H1 (cell line): ENCODE measurements at regions not wholly inside any gene's neighbourhood (a gene's known extent, or its start where the extent isn't known, plus 50 kb on each side); places are given as distances from the start of the nearest gene placed in this dataset.

Experiments used
- CTCF ChIA-PET: fragments of 300-600 bp; sonication (Branson Sonifier 250); formaldehyde crosslinking; loops from one replicate; lab custom pipeline; 2021; ENCODE audit not compliant: partially characterized antibody; lab: Charles Lee
- POLR2A ChIA-PET: fragments of 300-600 bp; sonication (Branson Sonifier 250); formaldehyde crosslinking; loops from one replicate; lab custom pipeline; 2021; ENCODE audit warnings: inconsistent platforms; ENCODE audit not compliant: partially characterized antibody; lab: Charles Lee
- DNase-seq, 2 experiments: peaks; one replicate each; pipeline versions ENCODE4 v3.0.0 to v3.0.0-alpha.2; 2010 to 2022; ENCODE audit warnings: low spot score in 2 of 2, low read depth in 1 of 2, mixed read lengths in 1 of 2
- FAIRE-seq: peaks from 2 replicates; lab custom pipeline; 2011; peaks lifted over from hg19 to GRCh38; lab: Jason Lieb, UNC
- H2AFZ ChIP-seq: 2 replicates; pipeline ENCODE4 v1.8.1; 2012; ENCODE audit warnings: low read length, inconsistent platforms
- H2AK5ac ChIP-seq: 2 replicates; pipeline ENCODE4 v1.6.1; 2013; ENCODE audit warnings: low read depth, low read length
- H2BK120ac ChIP-seq: replicated peaks from 2 replicates; pipeline ENCODE3; 2013; ENCODE audit warnings: low read depth, low read length, inconsistent platforms
- H2BK12ac ChIP-seq: 2 replicates; pipeline ENCODE4 v1.6.1; 2013; ENCODE audit warnings: low read depth, low read length
- H2BK15ac ChIP-seq: 2 replicates; pipeline ENCODE4 v1.6.1; 2013; ENCODE audit warnings: low read length
- H2BK20ac ChIP-seq: 2 replicates; pipeline ENCODE4 v1.6.1; 2013; ENCODE audit warnings: low read length
- H2BK5ac ChIP-seq: 2 replicates; pipeline ENCODE4 v1.6.1; 2013; ENCODE audit warnings: low read depth, low read length
- H3K14ac ChIP-seq: 2 replicates; pipeline ENCODE4 v1.6.1; 2013; ENCODE audit warnings: inconsistent platforms; ENCODE audit not compliant: insufficient read length
- H3K18ac ChIP-seq: 2 replicates; pipeline ENCODE4 v1.6.1; 2013; ENCODE audit warnings: low read length; ENCODE audit errors: extremely low read depth
- H3K23ac ChIP-seq: 2 replicates; pipeline ENCODE4 v1.6.1; 2013; ENCODE audit warnings: inconsistent platforms; ENCODE audit not compliant: insufficient read length
- H3K23me2 ChIP-seq: 2 replicates; pipeline ENCODE4 v1.6.1; 2013; ENCODE audit warnings: low read depth, low read length
- H3K27ac ChIP-seq: 2 replicates; pipeline ENCODE4 v1.6.1; 2011; ENCODE audit warnings: low read depth, low read length, inconsistent platforms
- H3K27me3 ChIP-seq, 4 experiments: replicated peaks in 1 of 4; 1 replicate in 1 of 4; 2 replicates in 3 of 4; pipeline versions ENCODE4 v1.6.1 to v1.8.1; 2011 to 2013; ENCODE audit warnings: low read length in 3 of 4, mild to moderate bottlenecking in 3 of 4, inconsistent platforms in 2 of 4, mixed read lengths in 2 of 4, moderate library complexity in 1 of 4; ENCODE audit not compliant: control insufficient read depth in 3 of 4, insufficient read depth in 3 of 4; ENCODE audit errors: extremely low read depth in 1 of 4
- H3K36me3 ChIP-seq, 4 experiments: 2 replicates each; pipeline versions ENCODE4 v1.6.1 to v1.8.1; 2011 to 2013; ENCODE audit warnings: mild to moderate bottlenecking in 4 of 4, low read length in 3 of 4, moderate library complexity in 2 of 4, control low read depth in 1 of 4, inconsistent platforms in 1 of 4; ENCODE audit not compliant: insufficient read depth in 4 of 4, control insufficient read depth in 2 of 4
- H3K4ac ChIP-seq: replicated peaks from 2 replicates; pipeline ENCODE3; 2013; ENCODE audit warnings: low read length, low read depth, mixed read lengths, inconsistent platforms; ENCODE audit not compliant: insufficient read length
- H3K4me1 ChIP-seq, 4 experiments: replicated peaks in 1 of 4; 1 replicate in 1 of 4; 2 replicates in 3 of 4; pipeline versions ENCODE4 v1.6.1 to v1.8.1; 2011 to 2013; ENCODE audit warnings: low read length in 3 of 4, inconsistent platforms in 2 of 4, mixed read lengths in 1 of 4; ENCODE audit not compliant: insufficient read depth in 4 of 4, control insufficient read depth in 3 of 4
- H3K4me2 ChIP-seq, 2 experiments: 2 replicates each; pipeline versions ENCODE4 v1.6.1 to v1.8.1; 2011 to 2013; ENCODE audit warnings: low read depth in 2 of 2, low read length in 2 of 2, control low read depth in 1 of 2, inconsistent platforms in 1 of 2, mild to moderate bottlenecking in 1 of 2; ENCODE audit not compliant: insufficient read depth in 1 of 2
- H3K4me3 ChIP-seq, 4 experiments: fragments of 200-600, 300-600 bp in 1 of 4; sonication (generic), shearing (Covaris generic), sonication (Bioruptor Twin) in 1 of 4; 2 replicates each; pipeline versions ENCODE4 v1.5.1 to v1.8.1; 2011 to 2016; ENCODE audit warnings: low read length in 4 of 4, low read depth in 3 of 4, control low read depth in 2 of 4, inconsistent platforms in 2 of 4, mild to moderate bottlenecking in 2 of 4, mixed read lengths in 1 of 4, moderate library complexity in 1 of 4; ENCODE audit not compliant: insufficient read depth in 2 of 4; ENCODE audit errors: extremely low read depth in 1 of 4
- H3K56ac ChIP-seq: replicated peaks from 2 replicates; pipeline ENCODE3; 2013; ENCODE audit warnings: low read depth, mild to moderate bottlenecking, mixed read lengths, low read length, inconsistent platforms; ENCODE audit not compliant: insufficient read length
- H3K79me1 ChIP-seq: 2 replicates; pipeline ENCODE4 v1.6.1; 2013; ENCODE audit warnings: low read depth, low read length, control low read depth
- H3K79me2 ChIP-seq, 2 experiments: 2 replicates each; pipeline versions ENCODE4 v1.6.1 to v1.8.1; 2012 to 2013; ENCODE audit warnings: low read length in 2 of 2, mild to moderate bottlenecking in 2 of 2, inconsistent platforms in 1 of 2; ENCODE audit not compliant: insufficient read depth in 2 of 2, control insufficient read depth in 1 of 2
- H3K9ac ChIP-seq, 4 experiments: replicated peaks in 1 of 4; 1 replicate in 1 of 4; 2 replicates in 3 of 4; pipeline versions ENCODE4 v1.6.1 to v1.8.1; 2011 to 2013; ENCODE audit warnings: low read depth in 3 of 4, low read length in 3 of 4, control low read depth in 2 of 4, mild to moderate bottlenecking in 2 of 4, moderate library complexity in 2 of 4, inconsistent platforms in 1 of 4; ENCODE audit errors: extremely low read depth in 1 of 4
- H3K9me3 ChIP-seq, 2 experiments: 2 replicates each; pipeline versions ENCODE4 v1.6.1 to v1.8.1; 2012 to 2013; ENCODE audit warnings: mild to moderate bottlenecking in 2 of 2, moderate library complexity in 2 of 2, control low read depth in 1 of 2, inconsistent platforms in 1 of 2, low read depth in 1 of 2, low read length in 1 of 2, mixed read lengths in 1 of 2; ENCODE audit not compliant: insufficient read depth in 2 of 2
- H4K20me1 ChIP-seq, 2 experiments: replicated peaks in 1 of 2; 2 replicates each; pipeline versions ENCODE3 to v1.8.1; 2011 to 2013; ENCODE audit warnings: inconsistent platforms in 2 of 2, low read length in 2 of 2, mild to moderate bottlenecking in 1 of 2; ENCODE audit not compliant: insufficient read depth in 2 of 2, control insufficient read depth in 1 of 2
- H4K5ac ChIP-seq: 2 replicates; pipeline ENCODE4 v1.6.1; 2013; ENCODE audit warnings: low read length, low read depth, mixed read lengths, inconsistent platforms; ENCODE audit not compliant: insufficient read length
- H4K8ac ChIP-seq: 2 replicates; pipeline ENCODE4 v1.8.0; 2013; ENCODE audit warnings: mild to moderate bottlenecking, moderate library complexity, low read length, inconsistent platforms; ENCODE audit not compliant: insufficient read depth; ENCODE audit errors: extremely low read depth
- H4K91ac ChIP-seq: replicated peaks from 2 replicates; pipeline ENCODE3; 2013; ENCODE audit warnings: low read length, mixed read lengths, inconsistent platforms; ENCODE audit not compliant: insufficient read length
- CBX8 ChIP-seq: fragments of 300-800, 300-1000 bp; sonication (generic); IDR thresholded peaks from 2 replicates; pipeline ENCODE4 v1.7.1; 2016; ENCODE audit warnings: low read depth, low read length, borderline replicate concordance
- EGR1 ChIP-seq: IDR thresholded peaks from 2 replicates; pipeline ENCODE4 v1.6.1; 2011; ENCODE audit warnings: low read depth, low read length, borderline replicate concordance
- EP300 ChIP-seq, 2 experiments: IDR thresholded peaks; 1 replicate in 1 of 2; 2 replicates in 1 of 2; pipeline ENCODE4 v1.6.1; 2011 to 2012; ENCODE audit warnings: low read depth in 2 of 2, low read length in 2 of 2, mild to moderate bottlenecking in 2 of 2, borderline replicate concordance in 1 of 2, inconsistent platforms in 1 of 2, moderate library complexity in 1 of 2
- KDM4A ChIP-seq: IDR thresholded peaks from one replicate; pipeline ENCODE4 v1.7.1; 2012; ENCODE audit warnings: low read depth, mild to moderate bottlenecking, moderate library complexity, low read length, inconsistent platforms; ENCODE audit not compliant: severe bottlenecking
- RBBP5 ChIP-seq: IDR thresholded peaks from 2 replicates; pipeline ENCODE4 v1.7.1; 2012; ENCODE audit warnings: low read depth, mild to moderate bottlenecking, inconsistent platforms, low read length, moderate library complexity, borderline replicate concordance
- RXRA ChIP-seq: IDR thresholded peaks from 2 replicates; pipeline ENCODE4 v1.6.1; 2011; ENCODE audit warnings: low read depth, mild to moderate bottlenecking, low read length, moderate library complexity; ENCODE audit not compliant: insufficient read depth
- SIN3A ChIP-seq, 2 experiments: IDR thresholded peaks in 1 of 2; conservative IDR thresholded peaks in 1 of 2; 2 replicates each; pipeline ENCODE4 v1.6.1; 2011 to 2012; ENCODE audit warnings: low read length in 2 of 2, improper control_type of control experiment in 1 of 2, low read depth in 1 of 2, mild to moderate bottlenecking in 1 of 2
- USF2 ChIP-seq: IDR thresholded peaks from 2 replicates; pipeline ENCODE4 v1.6.1; 2011; ENCODE audit warnings: low read length, improper control_type of control experiment
- TF ChIP-seq, protein P1 (sequence below): IDR thresholded peaks from 2 replicates; pipeline ENCODE4 v1.6.1; 2011; ENCODE audit warnings: low read depth, mild to moderate bottlenecking, low read length; ENCODE audit not compliant: insufficient read depth

DNA sequence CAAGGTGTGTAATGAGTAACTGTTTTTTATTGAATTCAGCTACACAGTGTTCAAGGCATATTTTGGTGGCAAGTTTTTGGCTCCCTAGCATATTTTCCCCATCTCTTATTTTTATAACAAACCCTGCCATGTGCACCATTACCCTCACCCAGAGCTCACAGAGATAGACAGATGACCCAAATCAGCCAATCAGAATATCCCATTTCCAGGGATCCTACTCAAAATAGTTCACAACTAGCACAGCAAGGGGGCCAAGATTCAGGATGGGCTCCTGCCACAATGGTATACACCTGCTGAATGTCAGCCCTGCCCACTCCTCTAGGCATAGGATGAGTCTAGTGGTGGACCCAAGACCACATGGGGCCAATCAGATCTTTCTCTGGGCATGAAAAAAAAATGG lies 78.8 kb upstream of the SETMAR start:
- no peaks in the 10 kb centered on the region for H3K4me1 ChIP-seq
- no peak overlapping the region for H4K8ac ChIP-seq
- TF ChIP-seq RXRA (no peak), KDM4A (no peak), RBBP5 (no peak), CBX8 (no peak), USF2 (no peak), EGR1 (no peak), SIN3A (conservative IDR thresholded peaks at IDR 0.05 in 1 of 2, IDR thresholded peaks at IDR 0.05 in 1 of 2; ENCODE audit: low read depth in 1 of 2, low read length in 2 of 2) (no peak), EP300 (IDR thresholded peaks at IDR 0.05; ENCODE audit: borderline replicate concordance in 1 of 2, low read depth in 2 of 2, low read length in 2 of 2) (no peak)
- TF ChIP-seq, protein P1, sequence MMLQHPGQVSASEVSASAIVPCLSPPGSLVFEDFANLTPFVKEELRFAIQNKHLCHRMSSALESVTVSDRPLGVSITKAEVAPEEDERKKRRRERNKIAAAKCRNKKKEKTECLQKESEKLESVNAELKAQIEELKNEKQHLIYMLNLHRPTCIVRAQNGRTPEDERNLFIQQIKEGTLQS = no peak
- no peak overlapping the region for H2BK5ac ChIP-seq
- H3K4me2 ChIP-seq = no peak overlapping the region
- no peaks in the 10 kb centered on the region for H3K36me3 ChIP-seq
- FAIRE-seq (no peak), DNase-seq (no peak)
- H3K9me3 ChIP-seq = no peaks in the 10 kb centered on the region
- H3K14ac ChIP-seq = no peak overlapping the region
- no peak overlapping the region for H3K18ac ChIP-seq
- no peak overlapping the region for H2BK12ac ChIP-seq
- no peak overlapping the region for H2AK5ac ChIP-seq
- ChIA-PET CTCF (interaction anchor here (1.6 to 1.8 kb wide), 2 partner anchors 9 to 47 kb away, joined by 3 to 7 read pairs; no protein-coding TSS in a partner anchor), POLR2A (no interaction called here)
- no peak overlapping the region for H3K4ac ChIP-seq
- no peak overlapping the region for H3K9ac ChIP-seq
- no peak overlapping the region for H2BK20ac ChIP-seq
- no peaks in the 10 kb centered on the region for H3K79me2 ChIP-seq
- H3K79me1 ChIP-seq = no peaks in the 10 kb centered on the region
- H2AFZ ChIP-seq = no peak overlapping the region
- no peak overlapping the region for H4K5ac ChIP-seq
- no peak overlapping the region for H2BK15ac ChIP-seq
- no peaks in the 10 kb centered on the region; a peak in 1 of 7 replicates for H3K27me3 ChIP-seq
- no peaks in the 10 kb centered on the region for H4K20me1 ChIP-seq
- no peak overlapping the region for H3K27ac ChIP-seq
- no peak overlapping the region for H3K4me3 ChIP-seq
- H4K91ac ChIP-seq = no peak overlapping the region
- no peak overlapping the region for H3K56ac ChIP-seq
- no peak overlapping the region for H2BK120ac ChIP-seq
- no peak overlapping the region for H3K23ac ChIP-seq
- no peaks in the 10 kb centered on the region for H3K23me2 ChIP-seq
